ENCODE measurements at regions not wholly inside any gene's neighbourhood (a gene's known extent, or its start where the extent isn't known, plus 50 kb on each side); places are given as distances from the start of the nearest gene placed in this dataset.

- no peak for TF ChIP-seq CTCF (IDR thresholded peaks at IDR 0.05; ENCODE audit: insufficient read depth, low read depth, low read length)
- TF ChIP-seq EZH2 (IDR thresholded peaks at IDR 0.05; ENCODE audit: insufficient read depth, low read length), result no peak
These were observed 594.7 kb upstream of the CAMK1G start for GRCh38 chr1:208988811-208989222.
